Activated T-helper 9 cell treated with anti-CD3 and anti-CD28 coated beads, Interleukin-2, amount 50 U/mL, for 16 hours (primary cell): ENCODE measurements at regions not wholly inside any gene's neighbourhood (a gene's known extent, or its start where the extent isn't known, plus 50 kb on each side); places are given as distances from the start of the nearest gene placed in this dataset.

Source experiments
- DNase-seq: peaks from one replicate; pipeline ENCODE4 v3.0.0-alpha.2; 2020; ENCODE audit warnings: low read depth

- DNase-seq: no peak
Measured at GRCh38 chr12:89919241-89919906, 210.7 kb upstream of the ATP2B1 start.

- no peak for DNase-seq
Measured at GRCh38 chr12:89918172-89918846, 209.7 kb upstream of the ATP2B1 start.

GRCh38 chr12:89909753-89910152 is 201.1 kb upstream of the ATP2B1 start:
- no peak for DNase-seq

GRCh38 chr12:89907659-89908058 is 199.0 kb upstream of the ATP2B1 start:
- no peak for DNase-seq

- DNase-seq: no peak
Measured at GRCh38 chr12:89906824-89907223, 198.2 kb upstream of the ATP2B1 start.

GRCh38 chr12:89906178-89906577 is 197.5 kb upstream of the ATP2B1 start:
- no peak for DNase-seq

GRCh38 chr12:89901906-89902642 is 193.4 kb upstream of the ATP2B1 start:
- no peak for DNase-seq

- DNase-seq: no peak
Measured at GRCh38 chr12:89901319-89901718, 192.7 kb upstream of the ATP2B1 start.

GRCh38 chr12:89899651-89900050 is 191.0 kb upstream of the ATP2B1 start:
- no peak for DNase-seq

GRCh38 chr12:89895591-89895990 is 187.0 kb upstream of the ATP2B1 start:
- no peak for DNase-seq

GRCh38 chr12:89895101-89895500 is 186.5 kb upstream of the ATP2B1 start:
- no peak for DNase-seq

- DNase-seq: no peak
Measured at GRCh38 chr12:89893972-89894706, 185.5 kb upstream of the ATP2B1 start.

GRCh38 chr12:89892436-89892835 is 183.8 kb upstream of the ATP2B1 start:
- no peak for DNase-seq

- DNase-seq: no peak
Measured at GRCh38 chr12:89891933-89892332, 183.3 kb upstream of the ATP2B1 start.

GRCh38 chr12:89890161-89890560 is 181.5 kb upstream of the ATP2B1 start:
- DNase-seq: no peak

- DNase-seq: no peak
Measured at GRCh38 chr12:89889062-89889461, 180.4 kb upstream of the ATP2B1 start.

GRCh38 chr12:89884952-89885351 is 176.3 kb upstream of the ATP2B1 start:
- DNase-seq: no peak

GRCh38 chr12:89884416-89884898 is 175.8 kb upstream of the ATP2B1 start:
- no peak for DNase-seq

GRCh38 chr12:89883630-89884389 is 175.2 kb upstream of the ATP2B1 start:
- no peak for DNase-seq

- DNase-seq: no peak
Measured at GRCh38 chr12:89882792-89883191, 174.2 kb upstream of the ATP2B1 start.

GRCh38 chr12:89882050-89882449 is 173.4 kb upstream of the ATP2B1 start:
- DNase-seq: no peak
